ENCODE measurements at regions not wholly inside any gene's neighbourhood (a gene's known extent, or its start where the extent isn't known, plus 50 kb on each side); places are given as distances from the start of the nearest gene placed in this dataset.
A peak's percentile ranks its signal among the peaks of the same experiment; 100 is the strongest.

DNA sequence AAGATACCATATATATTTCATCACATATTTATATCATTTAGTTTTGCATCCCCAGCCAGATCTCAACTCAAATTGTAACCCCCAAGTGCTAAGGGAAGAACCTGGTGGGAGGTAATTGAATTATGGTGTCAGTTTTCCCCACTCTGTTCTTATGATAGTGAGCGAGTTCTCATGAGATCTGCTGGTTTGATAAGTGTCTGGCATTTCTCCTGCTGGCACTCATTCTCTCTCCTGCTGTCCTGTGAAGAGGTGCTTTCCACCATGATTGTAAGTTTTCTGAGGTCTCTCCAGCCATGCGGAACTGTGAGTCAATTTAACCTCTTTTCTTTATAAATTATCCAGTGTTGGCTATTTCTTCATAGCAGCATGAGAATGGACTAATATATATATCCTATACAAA is 462.5 kb upstream of the SLITRK5 start:
- TF ChIP-seq NFIC (IDR thresholded peaks at IDR 0.05), result 0 out of 2 replicates have a peak, but pooled peaks have one; percentile 43
- TF ChIP-seq YY1 (IDR thresholded peaks at IDR 0.05; ENCODE audit: low read depth), result no peak
- TF ChIP-seq RAD21 (IDR thresholded peaks at IDR 0.05; ENCODE audit: low read depth), result no peak
- TF ChIP-seq, protein P1, sequence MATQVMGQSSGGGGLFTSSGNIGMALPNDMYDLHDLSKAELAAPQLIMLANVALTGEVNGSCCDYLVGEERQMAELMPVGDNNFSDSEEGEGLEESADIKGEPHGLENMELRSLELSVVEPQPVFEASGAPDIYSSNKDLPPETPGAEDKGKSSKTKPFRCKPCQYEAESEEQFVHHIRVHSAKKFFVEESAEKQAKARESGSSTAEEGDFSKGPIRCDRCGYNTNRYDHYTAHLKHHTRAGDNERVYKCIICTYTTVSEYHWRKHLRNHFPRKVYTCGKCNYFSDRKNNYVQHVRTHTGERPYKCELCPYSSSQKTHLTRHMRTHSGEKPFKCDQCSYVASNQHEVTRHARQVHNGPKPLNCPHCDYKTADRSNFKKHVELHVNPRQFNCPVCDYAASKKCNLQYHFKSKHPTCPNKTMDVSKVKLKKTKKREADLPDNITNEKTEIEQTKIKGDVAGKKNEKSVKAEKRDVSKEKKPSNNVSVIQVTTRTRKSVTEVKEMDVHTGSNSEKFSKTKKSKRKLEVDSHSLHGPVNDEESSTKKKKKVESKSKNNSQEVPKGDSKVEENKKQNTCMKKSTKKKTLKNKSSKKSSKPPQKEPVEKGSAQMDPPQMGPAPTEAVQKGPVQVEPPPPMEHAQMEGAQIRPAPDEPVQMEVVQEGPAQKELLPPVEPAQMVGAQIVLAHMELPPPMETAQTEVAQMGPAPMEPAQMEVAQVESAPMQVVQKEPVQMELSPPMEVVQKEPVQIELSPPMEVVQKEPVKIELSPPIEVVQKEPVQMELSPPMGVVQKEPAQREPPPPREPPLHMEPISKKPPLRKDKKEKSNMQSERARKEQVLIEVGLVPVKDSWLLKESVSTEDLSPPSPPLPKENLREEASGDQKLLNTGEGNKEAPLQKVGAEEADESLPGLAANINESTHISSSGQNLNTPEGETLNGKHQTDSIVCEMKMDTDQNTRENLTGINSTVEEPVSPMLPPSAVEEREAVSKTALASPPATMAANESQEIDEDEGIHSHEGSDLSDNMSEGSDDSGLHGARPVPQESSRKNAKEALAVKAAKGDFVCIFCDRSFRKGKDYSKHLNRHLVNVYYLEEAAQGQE (IDR thresholded peaks at IDR 0.05; ENCODE audit: low read depth), result no peak
- no peak for TF ChIP-seq ZBTB7A (IDR thresholded peaks at IDR 0.05; ENCODE audit: low read depth)
- no peak for TF ChIP-seq EP300 (IDR thresholded peaks at IDR 0.05; ENCODE audit: borderline replicate concordance)
- TF ChIP-seq EGR1 (IDR thresholded peaks at IDR 0.05), result no peak
- TF ChIP-seq CREB1 (IDR thresholded peaks at IDR 0.05; ENCODE audit: low read depth), result no peak

Data from Ishikawa (cell line).